ENCODE measurements at regions not wholly inside any gene's neighbourhood (a gene's known extent, or its start where the extent isn't known, plus 50 kb on each side); places are given as distances from the start of the nearest gene placed in this dataset.

DNA sequence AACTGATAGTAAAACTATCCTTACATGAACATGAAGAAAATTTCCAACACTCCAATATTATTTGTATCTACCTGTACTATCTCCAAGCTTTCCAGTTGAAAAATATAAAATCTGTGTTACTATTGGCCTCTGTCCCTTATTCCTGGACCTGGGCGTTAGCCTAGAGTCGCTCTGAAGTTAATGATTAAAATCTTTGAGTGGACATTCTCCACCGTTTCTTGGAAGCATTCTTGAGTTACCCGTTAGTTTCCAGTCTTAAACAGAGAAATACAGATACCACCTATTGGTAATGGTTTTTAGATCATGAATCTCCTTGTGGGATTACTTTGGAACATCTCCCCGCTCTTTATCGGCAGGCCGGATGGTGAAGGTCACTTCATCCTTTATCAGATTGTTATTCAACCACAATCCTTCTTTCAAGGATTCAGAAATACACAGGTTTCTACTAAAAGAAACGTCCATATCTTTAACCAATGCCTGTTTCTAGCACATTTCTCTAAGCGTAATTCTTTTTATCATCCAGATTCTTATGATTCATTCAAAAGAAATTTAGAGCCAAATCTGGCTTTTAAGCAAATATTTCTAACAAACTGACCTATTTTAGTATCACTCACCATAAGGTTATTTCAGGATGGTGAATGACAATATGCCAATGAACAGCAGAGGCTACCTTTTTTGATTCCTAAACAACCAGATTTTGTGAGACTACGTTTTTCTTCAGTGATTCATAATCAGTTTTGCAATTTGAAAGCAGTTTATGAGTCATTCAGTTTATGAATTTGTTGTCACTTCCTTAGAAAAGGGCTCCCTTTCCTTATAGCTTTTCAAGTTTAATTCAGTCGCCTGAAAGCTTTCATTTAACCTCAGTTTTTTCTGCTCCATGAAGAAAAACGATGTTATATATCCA lies 70.2 kb upstream of the ERRFI1 start:
- TF ChIP-seq POLR2A (IDR thresholded peaks at IDR 0.05), result no peak
- TF ChIP-seq, protein P1, sequence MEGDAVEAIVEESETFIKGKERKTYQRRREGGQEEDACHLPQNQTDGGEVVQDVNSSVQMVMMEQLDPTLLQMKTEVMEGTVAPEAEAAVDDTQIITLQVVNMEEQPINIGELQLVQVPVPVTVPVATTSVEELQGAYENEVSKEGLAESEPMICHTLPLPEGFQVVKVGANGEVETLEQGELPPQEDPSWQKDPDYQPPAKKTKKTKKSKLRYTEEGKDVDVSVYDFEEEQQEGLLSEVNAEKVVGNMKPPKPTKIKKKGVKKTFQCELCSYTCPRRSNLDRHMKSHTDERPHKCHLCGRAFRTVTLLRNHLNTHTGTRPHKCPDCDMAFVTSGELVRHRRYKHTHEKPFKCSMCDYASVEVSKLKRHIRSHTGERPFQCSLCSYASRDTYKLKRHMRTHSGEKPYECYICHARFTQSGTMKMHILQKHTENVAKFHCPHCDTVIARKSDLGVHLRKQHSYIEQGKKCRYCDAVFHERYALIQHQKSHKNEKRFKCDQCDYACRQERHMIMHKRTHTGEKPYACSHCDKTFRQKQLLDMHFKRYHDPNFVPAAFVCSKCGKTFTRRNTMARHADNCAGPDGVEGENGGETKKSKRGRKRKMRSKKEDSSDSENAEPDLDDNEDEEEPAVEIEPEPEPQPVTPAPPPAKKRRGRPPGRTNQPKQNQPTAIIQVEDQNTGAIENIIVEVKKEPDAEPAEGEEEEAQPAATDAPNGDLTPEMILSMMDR (IDR thresholded peaks at IDR 0.05), result no peak
- no peak for TF ChIP-seq POLR2AphosphoS5 (IDR thresholded peaks at IDR 0.05)

Measured in prostate gland (tissue), 2 donors.